Activated CD8-positive, alpha-beta T cell treated with anti-CD3 and anti-CD28 coated beads for 36 hours (primary cell): ENCODE measurements at regions not wholly inside any gene's neighbourhood (a gene's known extent, or its start where the extent isn't known, plus 50 kb on each side); places are given as distances from the start of the nearest gene placed in this dataset.

Experiments used
- ATAC-seq: fragments of 200-7000 bp; cut with Tn5 transposase; one replicate; pipeline ENCODE4 v1.10.0; 2021; ENCODE audit warnings: mild to moderate bottlenecking, moderate library complexity
- CTCF ChIA-PET: fragments of 350-600 bp; sonication (Branson Sonifier 250); formaldehyde crosslinking; loops from one replicate; lab custom pipeline; 2021; ENCODE audit warnings: antibody characterized with exemption; lab: Charles Lee
- POLR2A ChIA-PET: fragments of 350-600 bp; sonication (Branson Sonifier 250); formaldehyde crosslinking; loops from one replicate; lab custom pipeline; 2021; ENCODE audit warnings: antibody characterized with exemption; lab: Charles Lee
- DNase-seq: peaks from one replicate; pipeline ENCODE4 v3.0.0-alpha.2; 2020
- H3K27ac Mint-ChIP-seq: one replicate; pipeline ENCODE4 v1.8.0; 2021; ENCODE audit warnings: mild to moderate bottlenecking, mixed read lengths
- H3K27me3 Mint-ChIP-seq: one replicate; pipeline ENCODE4 v1.8.0; 2021; ENCODE audit warnings: mixed read lengths
- H3K36me3 Mint-ChIP-seq: one replicate; pipeline ENCODE4 v1.8.0; 2021; ENCODE audit warnings: low read depth, mixed read lengths
- H3K4me1 Mint-ChIP-seq: one replicate; pipeline ENCODE4 v1.8.0; 2021; ENCODE audit warnings: low read depth, mixed read lengths
- H3K4me3 Mint-ChIP-seq: one replicate; pipeline ENCODE4 v1.8.0; 2021; ENCODE audit warnings: mild to moderate bottlenecking, moderate library complexity, mixed read lengths
- H3K9me3 Mint-ChIP-seq: one replicate; pipeline ENCODE4 v1.8.0; 2021; ENCODE audit warnings: mixed read lengths
- CTCF ChIP-seq: fragments of 200-600 bp; IDR thresholded peaks from one replicate; pipeline ENCODE4 v1.8.0; 2022; ENCODE audit warnings: antibody characterized with exemption, mild to moderate bottlenecking
- intact Hi-C: fragments of 100-400 bp; cut with micrococcal nuclease; formaldehyde crosslinking; loops from one replicate; pipeline ENCODE4 v1.10.0; 2022

GRCh38 chr2:121007490-121007853, 271.8 kb downstream of the GLI2 start:
- H3K36me3 Mint-ChIP-seq: no peaks in the 10 kb centered on the region
- peaks cover 13% of the 10 kb centered on the region for H3K27me3 Mint-ChIP-seq
- intact Hi-C loops: no loop called here
- ChIA-PET CTCF (no interaction called here), POLR2A (no interaction called here)
- H3K4me1 Mint-ChIP-seq: no peaks in the 10 kb centered on the region
- DNase-seq (no peak), ATAC-seq (no peak)
- TF ChIP-seq CTCF: no peak
- H3K9me3 Mint-ChIP-seq: peaks cover 5% of the 10 kb centered on the region
- H3K4me3 Mint-ChIP-seq: no peak overlapping the region
- H3K27ac Mint-ChIP-seq: no peak overlapping the region

DNA sequence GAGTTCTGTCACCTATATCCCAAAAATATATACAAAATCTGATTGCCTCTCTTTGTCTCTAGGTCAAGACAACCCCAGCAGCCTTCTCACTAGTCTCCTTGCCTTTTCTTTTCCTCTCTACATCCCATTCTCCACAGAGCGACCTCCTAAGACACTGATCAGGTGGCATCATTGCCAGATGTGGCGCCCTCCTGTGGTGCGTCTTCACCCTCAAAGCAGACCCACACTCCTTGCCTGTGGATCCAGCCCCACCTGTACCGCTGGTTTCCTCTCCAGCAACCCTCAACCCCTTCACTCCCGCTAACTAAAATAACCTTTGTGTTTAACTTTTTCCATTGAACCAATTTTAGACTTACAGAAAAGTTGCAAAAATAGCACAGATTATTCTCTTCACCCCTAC, 273.3 kb downstream of the GLI2 start:
- ChIA-PET CTCF (no interaction called here), POLR2A (no interaction called here)
- H3K4me3 Mint-ChIP-seq: no peak overlapping the region
- ATAC-seq (no peak), DNase-seq (peak; percentile 7)
- no peak for TF ChIP-seq CTCF
- intact Hi-C loops: no loop called here
- H3K36me3 Mint-ChIP-seq: no peaks in the 10 kb centered on the region
- no peak overlapping the region for H3K27ac Mint-ChIP-seq
- H3K9me3 Mint-ChIP-seq: peaks cover 5% of the 10 kb centered on the region
- H3K27me3 Mint-ChIP-seq: peaks cover 13% of the 10 kb centered on the region
- H3K4me1 Mint-ChIP-seq: no peaks in the 10 kb centered on the region

- Mint-ChIP-seq H3K27ac (no peak overlapping the region), H3K36me3 (no peaks in the 10 kb centered on the region), H3K27me3 (peaks cover 13% of the 10 kb centered on the region), H3K4me1 (no peaks in the 10 kb centered on the region), H3K4me3 (no peak overlapping the region), H3K9me3 (peaks cover 5% of the 10 kb centered on the region)
- DNase-seq: no peak
- no peak for ATAC-seq
- CTCF ChIA-PET: no interaction called here
- POLR2A ChIA-PET: no interaction called here
- no peak for TF ChIP-seq CTCF
- intact Hi-C loops: no loop called here
Observed at GRCh38 chr2:121010998-121011397, 274.0 kb downstream of the TFCP2L1 start.

- H3K4me3 Mint-ChIP-seq: no peak overlapping the region
- H3K9me3 Mint-ChIP-seq: peaks cover 4% of the 10 kb centered on the region
- no peak for TF ChIP-seq CTCF
- ChIA-PET CTCF (no interaction called here), POLR2A (no interaction called here)
- H3K36me3 Mint-ChIP-seq: no peaks in the 10 kb centered on the region
- H3K4me1 Mint-ChIP-seq: no peaks in the 10 kb centered on the region
- ATAC-seq: no peak
- H3K27ac Mint-ChIP-seq: no peak overlapping the region
- intact Hi-C loops: no loop called here
- no peaks in the 10 kb centered on the region for H3K27me3 Mint-ChIP-seq
- no peak for DNase-seq
Observed at GRCh38 chr2:121014876-121015275, 270.1 kb downstream of the TFCP2L1 start.

DNA sequence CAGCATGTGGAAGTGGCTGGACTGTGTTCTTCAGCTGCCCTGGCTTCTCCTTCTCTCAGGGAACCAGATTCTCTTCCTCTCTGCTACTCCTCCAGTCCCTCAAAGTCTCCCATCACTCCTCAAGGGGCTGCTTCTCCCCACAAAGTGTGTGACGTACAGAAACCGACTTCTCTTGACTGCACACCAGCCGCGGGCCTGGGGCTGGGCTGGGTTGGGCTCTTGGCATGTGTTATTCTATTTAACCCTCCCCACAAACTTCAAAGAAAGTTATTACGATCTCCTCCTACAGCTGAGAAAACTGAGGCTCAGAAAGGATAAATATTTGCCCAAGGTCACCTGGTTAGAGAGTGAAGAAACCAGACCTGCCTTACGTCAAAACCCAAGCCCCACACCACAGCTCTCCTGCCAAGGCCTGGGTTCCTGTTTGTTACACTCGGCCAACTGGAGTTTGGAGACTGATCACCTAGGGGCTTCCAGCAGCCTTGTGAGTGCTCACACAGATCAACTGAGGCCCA, 269.0 kb downstream of the TFCP2L1 start:
- intact Hi-C loops: no loop called here
- ChIA-PET POLR2A (no interaction called here), CTCF (no interaction called here)
- Mint-ChIP-seq H3K9me3 (peaks cover under 1% of the 10 kb centered on the region), H3K4me1 (no peaks in the 10 kb centered on the region), H3K4me3 (no peak overlapping the region), H3K27me3 (peaks cover 3% of the 10 kb centered on the region), H3K27ac (no peak overlapping the region), H3K36me3 (no peaks in the 10 kb centered on the region)
- DNase-seq: no peak
- TF ChIP-seq CTCF: no peak
- ATAC-seq: no peak
